ENCODE measurements at regions not wholly inside any gene's neighbourhood (a gene's known extent, or its start where the extent isn't known, plus 50 kb on each side); places are given as distances from the start of the nearest gene placed in this dataset.

DNA sequence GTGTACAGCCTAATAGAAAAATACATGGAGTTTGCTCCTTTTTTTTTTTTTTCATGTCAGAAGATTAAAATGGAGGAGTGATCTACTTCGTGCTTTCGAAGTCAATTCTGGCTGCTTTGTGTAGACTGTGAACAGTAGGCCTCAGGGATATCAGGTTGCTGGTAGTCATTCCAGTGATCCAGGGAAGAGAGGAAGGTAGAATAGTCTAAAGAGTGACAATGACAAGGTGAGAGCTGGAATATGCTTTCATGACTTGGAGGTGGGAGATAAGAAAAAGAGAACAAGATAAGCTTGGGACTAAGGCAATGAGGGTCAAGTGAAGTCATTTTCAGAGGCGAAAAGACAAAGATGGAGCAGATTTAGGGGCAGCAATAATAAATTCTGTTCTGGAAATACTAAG lies 111.3 kb upstream of the MIR17HG start:
- no CpG with 5 or more reads among the region's 3 CpGs for WGBS, 2 experiments (ENCODE audit: extremely low coverage in 2 of 2, insufficient read length in 1 of 2)
- H2BK5ac ChIP-seq (ENCODE audit: low read depth, low read length, poor library complexity, severe bottlenecking) = no peak overlapping the region
- no peaks in the 10 kb centered on the region for H4K20me1 ChIP-seq (ENCODE audit: insufficient read depth, low read length)
- no peak overlapping the region for H4K8ac ChIP-seq (ENCODE audit: low read depth in 2 of 2, low read length in 2 of 2)
- H2AFZ ChIP-seq (replicated peaks; ENCODE audit: low read length, poor library complexity) = no peak overlapping the region
- intact Hi-C loops (cut with micrococcal nuclease) = no loop called here
- ChIA-PET POLR2A (ENCODE audit: unreplicated experiment) (no interaction called here), CTCF (no interaction called here)
- no peak overlapping the region for H3K9ac ChIP-seq (ENCODE audit: low read depth, low read length)
- H3K36me3 ChIP-seq (ENCODE audit: control insufficient read depth, insufficient read depth, low read length) = no peaks in the 10 kb centered on the region
- H3K27ac ChIP-seq (ENCODE audit: insufficient read depth, low read length) = no peak overlapping the region
- H2BK15ac ChIP-seq (ENCODE audit: low read depth, low read length) = no peak overlapping the region
- no peak overlapping the region for H3K4ac ChIP-seq (ENCODE audit: low read depth, low read length)
- H3K4me1 ChIP-seq (ENCODE audit: control insufficient read depth, insufficient read depth, low read length) = no peaks in the 10 kb centered on the region
- BruUV-seq (replicated peaks) = no TSS peak
- no peaks in the 10 kb centered on the region for H3K79me1 ChIP-seq (ENCODE audit: low read depth in 1 of 2, low read length in 2 of 2)
- DNase-seq = no peak
- no peaks in the 10 kb centered on the region for H3K27me3 ChIP-seq (ENCODE audit: control insufficient read depth, insufficient read depth, low read length)
- no peak overlapping the region for H2BK120ac ChIP-seq (ENCODE audit: low read depth, low read length)
- in situ Hi-C loops (cut with MboI; ENCODE audit: low sequenced_read_pairs) = no loop called here
- H4K91ac ChIP-seq (ENCODE audit: insufficient read depth, low read depth, low read length) = no peak overlapping the region
- H2BK20ac ChIP-seq (ENCODE audit: low read depth, low read length) = no peak overlapping the region
- H2AK9ac ChIP-seq (replicated peaks; ENCODE audit: low read depth, low read length, poor library complexity) = no peak overlapping the region
- no peak for ATAC-seq (ENCODE audit: low read depth)
- TF ChIP-seq RAD21 (IDR thresholded peaks at IDR 0.05; ENCODE audit: low read length) (no peak), MAZ (IDR thresholded peaks at IDR 0.05; ENCODE audit: borderline replicate concordance, low read depth, low read length) (no peak), POLR2A (IDR thresholded peaks at IDR 0.05; ENCODE audit: low read depth, low read length) (no peak)
- no peak overlapping the region for H3K14ac ChIP-seq (replicated peaks; ENCODE audit: low read depth, low read length)
- dilution Hi-C loops (cut with HindIII; ENCODE audit: low sequenced_read_pairs, unreplicated experiment) = no loop called here
- no peaks in the 10 kb centered on the region for H3K9me1 ChIP-seq (ENCODE audit: insufficient read depth, low read length)
- H3K9me3 ChIP-seq (ENCODE audit: control insufficient read depth, insufficient read depth, low read length) = no peaks in the 10 kb centered on the region
- H3K4me3 ChIP-seq (ENCODE audit: insufficient read depth, low read depth, low read length) = no peak overlapping the region
- no peak overlapping the region for H4K5ac ChIP-seq (ENCODE audit: low read depth, low read length)
- H3K23ac ChIP-seq (ENCODE audit: low read depth, low read length) = no peak overlapping the region
- H3K4me2 ChIP-seq (ENCODE audit: low read depth, low read length) = no peak overlapping the region
- no peak overlapping the region for H3K56ac ChIP-seq (ENCODE audit: extremely low read depth, insufficient read depth, low read length)
- no peak overlapping the region for H3K18ac ChIP-seq (ENCODE audit: low read depth, low read length)
- no peak overlapping the region for H2AK5ac ChIP-seq (ENCODE audit: low read depth, low read length)

Data from IMR-90 (cell line).